ENCODE measurements at regions not wholly inside any gene's neighbourhood (a gene's known extent, or its start where the extent isn't known, plus 50 kb on each side); places are given as distances from the start of the nearest gene placed in this dataset.

GRCh38 chr9:119002491-119002890 lies 366.7 kb downstream of the BRINP1 start:
- no peak for TF ChIP-seq PREB (CRISPR knock-in tag; IDR thresholded peaks at IDR 0.05; ENCODE audit: borderline replicate concordance)
- no peak for TF ChIP-seq MAX (CRISPR knock-in tag; IDR thresholded peaks at IDR 0.05)
- TF ChIP-seq CTCF (IDR thresholded peaks at IDR 0.05): no peak
- TF ChIP-seq MLX (CRISPR knock-in tag; IDR thresholded peaks at IDR 0.05): no peak
- no peak for TF ChIP-seq ZNF232 (CRISPR knock-in tag; IDR thresholded peaks at IDR 0.05)
- no peak for TF ChIP-seq TCF7 (CRISPR knock-in tag; IDR thresholded peaks at IDR 0.05; ENCODE audit: low read depth)
- no peak for TF ChIP-seq IRF2 (CRISPR knock-in tag; IDR thresholded peaks at IDR 0.05; ENCODE audit: borderline replicate concordance, low read depth)
- TF ChIP-seq FOXJ3 (CRISPR knock-in tag; IDR thresholded peaks at IDR 0.05; ENCODE audit: borderline replicate concordance): no peak
- TF ChIP-seq ATF6 (CRISPR knock-in tag; IDR thresholded peaks at IDR 0.05): no peak
- TF ChIP-seq ATF2 (CRISPR knock-in tag; IDR thresholded peaks at IDR 0.05; ENCODE audit: borderline replicate concordance, low read depth): no peak
- no peak for TF ChIP-seq JUN (CRISPR knock-in tag; IDR thresholded peaks at IDR 0.05)
- TF ChIP-seq MXD4 (CRISPR knock-in tag; IDR thresholded peaks at IDR 0.05; ENCODE audit: borderline replicate concordance): no peak
- no peak for TF ChIP-seq ZNF425 (CRISPR knock-in tag; conservative IDR thresholded peaks at IDR 0.05)
- no peak for TF ChIP-seq USF2 (CRISPR knock-in tag; IDR thresholded peaks at IDR 0.05)

All from WTC11 (cell line).